Activated CD8-positive, alpha-beta memory T cell treated with anti-CD3 and anti-CD28 coated beads, Interleukin-2, amount 50 U/mL, for 1 hour (primary cell): ENCODE measurements at regions not wholly inside any gene's neighbourhood (a gene's known extent, or its start where the extent isn't known, plus 50 kb on each side); places are given as distances from the start of the nearest gene placed in this dataset.
A peak's percentile ranks its signal among the peaks of the same experiment; 100 is the strongest.

Experiments used
- DNase-seq: peaks from one replicate; pipeline ENCODE4 v3.0.0-alpha.2; 2020; ENCODE audit errors: extremely low read depth

DNA sequence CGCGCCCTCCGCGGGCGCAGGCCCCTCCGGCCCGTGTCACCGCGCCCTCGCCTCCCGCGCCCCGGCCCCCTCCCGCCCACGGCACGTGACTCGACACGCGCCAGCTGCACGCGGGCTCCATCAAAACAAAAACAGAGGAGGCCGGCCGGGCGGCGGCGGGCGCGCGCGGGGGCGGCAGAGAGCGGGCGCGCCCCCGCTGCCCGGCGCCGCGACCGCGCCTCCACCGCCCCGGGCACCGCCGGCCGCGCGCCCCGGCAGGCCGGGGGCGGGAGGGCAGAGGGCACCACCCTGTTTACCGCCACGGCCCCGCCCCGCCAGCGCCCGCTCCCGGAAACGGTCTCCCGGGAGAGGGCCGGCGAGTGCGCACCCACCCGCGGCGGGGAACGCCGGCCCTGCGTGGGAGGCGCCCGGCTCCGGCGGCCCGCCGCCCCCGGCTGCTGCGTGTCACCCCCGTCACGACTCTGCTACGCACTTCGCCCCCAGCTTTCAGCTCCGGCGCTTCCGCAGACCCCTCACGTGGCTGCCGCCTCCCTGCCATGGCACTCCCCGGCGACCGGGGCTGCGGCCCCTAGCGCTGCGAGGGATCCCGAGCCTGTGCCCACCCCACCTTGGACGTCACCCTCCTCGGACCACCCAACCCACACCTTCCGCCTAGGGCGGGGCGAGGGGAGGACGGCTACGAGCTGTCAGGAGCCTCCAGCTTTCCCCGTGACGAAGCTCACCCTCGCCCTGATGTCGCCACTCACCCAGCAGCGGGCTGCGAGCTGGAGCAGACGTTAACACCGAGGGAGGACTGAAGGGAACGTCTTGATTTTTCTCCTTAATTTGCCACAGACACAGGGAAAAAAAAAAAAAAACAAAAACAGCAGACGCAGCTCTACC, 221.6 kb upstream of the MKLN1 start:
- DNase-seq: peak; percentile 75

DNA sequence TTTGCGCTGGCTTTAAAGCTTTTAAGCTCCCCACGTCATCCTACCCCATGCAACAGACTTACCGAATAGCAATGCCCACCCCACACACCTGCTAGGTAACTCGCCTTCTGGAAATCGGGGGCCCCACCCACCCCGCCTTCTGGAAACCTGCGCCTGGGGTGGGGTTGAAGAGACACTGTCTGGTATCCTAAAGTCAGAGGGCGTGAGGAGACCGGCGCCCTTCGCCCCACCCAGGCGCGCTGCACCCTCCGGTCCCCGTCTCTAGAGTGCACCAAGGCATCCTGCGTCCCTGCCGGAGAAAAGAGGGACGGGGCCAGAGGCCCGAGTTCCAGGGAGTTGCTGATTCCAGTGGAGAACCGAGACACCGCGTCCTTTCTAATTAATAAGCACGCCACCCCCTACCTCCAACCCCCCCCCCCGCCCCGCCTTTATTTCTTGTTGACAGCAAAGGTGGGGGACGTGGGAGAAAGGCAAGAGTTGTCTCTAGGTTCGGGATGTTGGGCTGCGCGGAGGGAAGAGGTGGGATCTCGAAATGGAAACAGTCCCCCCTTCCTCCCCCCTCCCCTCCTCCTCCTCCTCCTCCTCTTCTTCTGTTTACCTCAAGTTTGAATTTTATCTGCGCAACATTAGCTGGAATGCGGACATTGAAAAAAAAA, 220.9 kb upstream of the MKLN1 start:
- DNase-seq: peak; percentile 40

- peak; percentile 42 for DNase-seq
Observed at GRCh38 chr7:131107337-131108211, 220.1 kb upstream of the MKLN1 start.

GRCh38 chr7:131108212-131108940, 219.3 kb upstream of the MKLN1 start:
- DNase-seq: no peak

- no peak for DNase-seq
Observed at GRCh38 chr7:131109011-131109758, 218.5 kb upstream of the MKLN1 start.

DNA sequence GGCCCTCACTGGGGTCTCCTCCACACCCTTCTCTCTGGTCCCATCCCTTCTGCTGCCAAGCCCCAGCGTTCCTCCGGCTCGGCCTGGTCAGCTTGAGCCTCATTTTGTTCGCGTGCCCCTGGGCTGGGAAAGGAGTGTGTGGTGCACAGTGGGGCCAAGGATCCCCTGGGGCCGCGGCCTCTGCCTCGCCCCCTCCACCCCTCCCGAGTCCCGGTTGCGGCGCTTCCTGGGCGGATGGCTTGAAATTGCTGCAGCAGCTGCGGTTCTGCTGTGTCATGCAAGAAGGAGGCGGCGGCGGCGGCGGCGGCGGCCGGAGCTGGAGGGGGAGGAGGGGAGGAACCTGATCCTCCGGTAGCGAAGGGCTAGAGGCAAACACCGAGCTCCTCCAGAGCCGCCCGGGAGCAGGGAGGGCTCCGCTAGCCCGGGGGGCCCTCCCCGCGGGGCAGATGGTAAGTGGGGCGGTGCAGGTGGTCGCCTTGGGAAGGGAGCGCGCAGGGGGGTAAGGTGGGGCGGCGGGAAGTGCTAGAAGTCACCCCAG, 217.8 kb upstream of the MKLN1 start:
- peak; percentile 44 for DNase-seq

DNA sequence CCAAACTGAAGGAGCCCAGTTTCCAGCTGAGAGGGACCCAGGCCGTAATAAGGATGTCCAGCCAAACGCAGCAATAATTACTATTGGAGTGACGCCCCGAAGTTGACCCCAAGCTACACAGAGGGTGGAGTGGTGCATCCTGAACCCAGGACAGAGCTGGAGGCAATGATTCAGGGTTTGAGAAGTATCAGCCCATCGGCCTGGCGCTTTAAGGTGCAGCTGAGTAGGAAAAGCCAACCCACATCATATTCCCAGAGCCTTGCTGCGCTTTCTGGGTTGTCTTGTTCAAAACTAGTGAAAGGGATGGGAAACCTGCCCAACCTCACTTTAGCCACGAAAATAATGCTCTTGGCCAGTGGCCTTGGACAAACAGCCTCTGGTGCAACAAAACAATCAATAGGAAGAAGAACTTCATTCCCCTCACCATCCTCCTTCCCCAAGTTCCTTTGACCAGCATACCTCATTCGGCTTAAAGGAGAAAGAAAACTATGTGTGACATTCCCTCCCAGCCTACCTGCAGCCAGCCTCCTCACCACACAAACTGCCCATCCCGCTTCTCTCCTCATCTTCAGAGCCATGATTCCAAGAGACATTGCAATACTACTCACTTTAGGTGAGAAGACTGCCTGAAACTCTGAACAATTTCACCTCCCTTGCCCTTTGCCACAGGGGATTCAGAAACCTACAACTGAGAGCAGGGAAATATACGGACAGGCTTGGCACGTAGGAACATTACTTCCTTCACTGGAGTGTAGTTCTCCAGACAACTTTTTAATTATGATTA, 217.2 kb upstream of the MKLN1 start:
- DNase-seq: no peak

- DNase-seq: no peak
Observed at GRCh38 chr7:131111081-131111576, 216.5 kb upstream of the MKLN1 start.

GRCh38 chr7:131111792-131112191, 215.9 kb upstream of the MKLN1 start:
- no peak for DNase-seq

DNA sequence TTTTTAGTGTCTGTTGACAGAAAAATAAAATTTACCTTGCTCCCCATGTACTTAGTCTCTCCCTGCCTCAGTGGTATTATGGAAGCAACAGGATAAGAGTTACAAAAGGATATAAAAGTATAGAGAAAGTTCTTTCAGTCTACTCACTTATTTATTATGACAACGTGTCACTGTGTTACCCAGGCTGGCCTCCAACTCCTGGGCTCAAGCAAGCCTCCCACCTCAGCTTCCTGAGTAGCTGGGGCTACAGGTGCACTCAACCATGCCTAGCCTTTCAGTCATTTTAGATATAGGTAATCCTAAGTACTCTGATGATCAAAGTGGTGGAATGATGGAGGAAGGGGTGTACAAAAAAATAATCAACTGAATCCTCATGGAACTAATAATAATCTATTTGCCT, 215.2 kb upstream of the MKLN1 start:
- DNase-seq: no peak

DNA sequence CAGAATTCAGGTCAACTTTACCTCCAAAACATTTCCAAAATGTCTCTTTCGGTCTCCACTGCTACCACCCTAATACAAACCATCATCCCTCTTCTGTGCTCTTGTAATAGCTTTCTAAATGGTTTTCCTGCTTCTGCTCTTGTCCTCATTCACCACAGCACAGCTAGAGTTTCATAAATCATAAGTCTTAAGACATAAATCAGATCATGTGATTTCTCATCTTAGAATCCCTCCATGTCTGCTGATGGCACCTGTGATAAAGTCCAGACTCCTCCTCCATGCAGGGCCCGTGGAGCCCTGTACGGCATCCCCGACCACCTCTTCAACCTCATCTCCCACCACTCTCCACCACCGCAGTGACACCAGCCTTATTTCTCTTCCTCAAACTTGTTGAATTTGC, 212.3 kb upstream of the MKLN1 start:
- no peak for DNase-seq

DNA sequence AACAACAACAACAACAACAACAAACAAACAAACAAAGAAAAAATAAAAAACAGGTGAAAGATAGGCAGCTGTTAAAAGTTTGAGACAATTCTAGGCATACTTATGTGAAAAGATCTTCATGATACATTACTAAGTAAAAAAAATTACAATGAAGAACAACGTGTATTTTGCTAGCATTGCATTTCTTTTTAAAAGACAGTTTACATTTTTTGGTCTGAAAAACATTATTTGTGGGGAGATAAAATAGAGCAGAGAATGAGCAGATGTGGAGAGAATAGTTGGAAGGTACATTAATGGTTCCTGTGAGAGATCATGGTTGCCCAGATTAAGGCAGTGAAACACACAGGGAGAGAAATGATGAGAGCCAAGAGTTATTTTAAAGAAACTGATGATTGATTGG, 210.2 kb upstream of the MKLN1 start:
- no peak for DNase-seq

DNA sequence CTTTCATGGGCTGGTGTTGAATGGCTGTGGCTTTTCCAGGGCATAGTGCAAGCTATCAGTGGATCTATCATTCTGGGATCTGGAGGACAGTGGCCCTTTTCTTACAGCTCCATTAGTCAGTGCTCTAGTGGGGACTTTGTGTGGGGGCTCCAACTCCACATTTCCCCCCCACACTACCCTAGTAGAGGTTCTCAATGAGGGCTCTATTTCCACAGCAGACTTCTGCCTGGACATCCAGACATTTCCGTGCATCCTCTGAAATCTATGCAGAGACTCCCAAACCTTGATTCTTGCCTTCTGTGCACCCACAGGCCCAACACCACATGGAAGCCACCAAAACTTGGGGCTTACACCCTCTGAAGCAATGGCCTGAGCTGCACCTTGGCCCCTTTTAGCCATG, 208.3 kb upstream of the MKLN1 start:
- DNase-seq: no peak

- DNase-seq: no peak
Observed at GRCh38 chr7:131122394-131122793, 205.3 kb upstream of the MKLN1 start.

- DNase-seq: no peak
Observed at GRCh38 chr7:131124001-131124629, 203.6 kb upstream of the MKLN1 start.

- no peak for DNase-seq
Observed at GRCh38 chr7:131124867-131125266, 202.8 kb upstream of the MKLN1 start.

- DNase-seq: no peak
Observed at GRCh38 chr7:131130324-131130723, 197.4 kb upstream of the MKLN1 start.

- no peak for DNase-seq
Observed at GRCh38 chr7:131131012-131131745, 196.5 kb upstream of the MKLN1 start.
